ENCODE measurements at regions not wholly inside any gene's neighbourhood (a gene's known extent, or its start where the extent isn't known, plus 50 kb on each side); places are given as distances from the start of the nearest gene placed in this dataset.

DNA sequence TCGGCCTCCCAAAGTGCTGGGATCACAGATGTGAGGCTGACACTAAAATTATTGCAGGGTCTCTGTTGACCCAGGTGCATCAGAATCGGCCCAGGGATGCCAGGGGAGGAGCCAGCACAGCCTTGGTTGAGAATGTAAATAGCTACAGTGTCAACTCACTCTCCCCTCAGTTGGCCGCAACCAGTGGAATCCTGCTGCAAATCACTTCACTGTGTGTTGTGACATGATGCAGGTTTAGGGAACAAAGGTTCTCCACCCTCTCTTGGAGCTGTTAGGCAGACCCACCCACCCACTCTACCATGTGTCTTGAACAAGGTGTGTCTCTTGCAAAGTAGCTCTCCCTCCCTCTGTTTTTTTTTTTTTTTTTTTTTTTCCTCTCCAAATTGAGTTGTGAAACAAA, 60.5 kb upstream of the SOD1 start:
- TF ChIP-seq, protein P1, sequence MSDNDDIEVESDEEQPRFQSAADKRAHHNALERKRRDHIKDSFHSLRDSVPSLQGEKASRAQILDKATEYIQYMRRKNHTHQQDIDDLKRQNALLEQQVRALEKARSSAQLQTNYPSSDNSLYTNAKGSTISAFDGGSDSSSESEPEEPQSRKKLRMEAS (IDR thresholded peaks at IDR 0.05; ENCODE audit: insufficient read depth, insufficient read length): no peak
- no peak for TF ChIP-seq POLR2A (IDR thresholded peaks at IDR 0.05; ENCODE audit: low read depth, low read length)
- TF ChIP-seq FOS (IDR thresholded peaks at IDR 0.05; ENCODE audit: borderline replicate concordance, insufficient read depth, low read length): no peak
- no peak for TF ChIP-seq MYC (IDR thresholded peaks at IDR 0.05; ENCODE audit: low read depth, low read length)
- TF ChIP-seq GATA2 (IDR thresholded peaks at IDR 0.05; ENCODE audit: insufficient read depth, insufficient read length, low read depth, low read length): no peak
- TF ChIP-seq EZH2 (IDR thresholded peaks at IDR 0.05; ENCODE audit: borderline replicate concordance, low read depth, low read length, severe bottlenecking): no peak
- no peak for TF ChIP-seq JUN (IDR thresholded peaks at IDR 0.05; ENCODE audit: borderline replicate concordance, insufficient read depth, insufficient read length, low read depth)
- no peak for TF ChIP-seq POLR2AphosphoS5 (IDR thresholded peaks at IDR 0.05; ENCODE audit: insufficient read depth, low read depth, low read length)
- TF ChIP-seq, protein P2, sequence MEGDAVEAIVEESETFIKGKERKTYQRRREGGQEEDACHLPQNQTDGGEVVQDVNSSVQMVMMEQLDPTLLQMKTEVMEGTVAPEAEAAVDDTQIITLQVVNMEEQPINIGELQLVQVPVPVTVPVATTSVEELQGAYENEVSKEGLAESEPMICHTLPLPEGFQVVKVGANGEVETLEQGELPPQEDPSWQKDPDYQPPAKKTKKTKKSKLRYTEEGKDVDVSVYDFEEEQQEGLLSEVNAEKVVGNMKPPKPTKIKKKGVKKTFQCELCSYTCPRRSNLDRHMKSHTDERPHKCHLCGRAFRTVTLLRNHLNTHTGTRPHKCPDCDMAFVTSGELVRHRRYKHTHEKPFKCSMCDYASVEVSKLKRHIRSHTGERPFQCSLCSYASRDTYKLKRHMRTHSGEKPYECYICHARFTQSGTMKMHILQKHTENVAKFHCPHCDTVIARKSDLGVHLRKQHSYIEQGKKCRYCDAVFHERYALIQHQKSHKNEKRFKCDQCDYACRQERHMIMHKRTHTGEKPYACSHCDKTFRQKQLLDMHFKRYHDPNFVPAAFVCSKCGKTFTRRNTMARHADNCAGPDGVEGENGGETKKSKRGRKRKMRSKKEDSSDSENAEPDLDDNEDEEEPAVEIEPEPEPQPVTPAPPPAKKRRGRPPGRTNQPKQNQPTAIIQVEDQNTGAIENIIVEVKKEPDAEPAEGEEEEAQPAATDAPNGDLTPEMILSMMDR (IDR thresholded peaks at IDR 0.05; ENCODE audit: extremely low read depth in 1 of 2, insufficient read depth in 1 of 2, low read depth in 1 of 2, low read length in 2 of 2): no peak
- H3K4me1 ChIP-seq (ENCODE audit: control insufficient read depth, extremely low read depth, insufficient read depth, low read length): no peaks in the 10 kb centered on the region
- H3K36me3 ChIP-seq (ENCODE audit: control insufficient read depth in 2 of 2, extremely low read depth in 1 of 2, insufficient read depth in 2 of 2, low read length in 2 of 2): no peaks in the 10 kb centered on the region
- intact Hi-C loops (cut with micrococcal nuclease) (no loop called here), dilution Hi-C loops (cut with MboI; ENCODE audit: extremely low pct_ligation_motif_present, low sequenced_read_pairs) (no loop called here)
- no peaks in the 10 kb centered on the region for H3K9me3 ChIP-seq (replicated peaks; ENCODE audit: control insufficient read depth, insufficient read depth, low read length)
- H2AFZ ChIP-seq (ENCODE audit: low read depth, low read length): no peak overlapping the region
- no peak overlapping the region for H3K9ac ChIP-seq (replicated peaks; ENCODE audit: extremely low read depth, insufficient read depth, low read length)
- DNase-seq (ENCODE audit: low read depth, low spot score): no peak
- no peak overlapping the region for H3K4me2 ChIP-seq (ENCODE audit: insufficient read depth, low read length)
- ChIA-PET CTCF (interaction anchor here (8.4 kb wide), 1 partner anchor 399 kb away, joined by 89 read pairs; no protein-coding TSS in a partner anchor), POLR2A (no interaction called here)
- no peak for FAIRE-seq
- H3K79me2 ChIP-seq (ENCODE audit: control insufficient read depth, insufficient read depth, low read length): no peaks in the 10 kb centered on the region
- H3K27me3 ChIP-seq (ENCODE audit: control insufficient read depth in 2 of 2, insufficient read depth in 2 of 2, low read length in 2 of 2): no peaks in the 10 kb centered on the region
- no TSS peak for BruUV-seq (replicated peaks)
- H4K20me1 ChIP-seq (replicated peaks; ENCODE audit: control insufficient read depth, extremely low read depth, insufficient read depth, low read length): no peaks in the 10 kb centered on the region
- no peak overlapping the region for H3K27ac ChIP-seq (ENCODE audit: insufficient read depth, low read depth, low read length)
- H3K9me1 ChIP-seq (replicated peaks; ENCODE audit: control insufficient read depth, extremely low read depth, insufficient read depth, low read length): no peaks in the 10 kb centered on the region
- H3K4me3 ChIP-seq (replicated peaks in 1 of 3; ENCODE audit: insufficient read depth in 1 of 3, low read depth in 1 of 3, low read length in 3 of 3): no peak overlapping the region
